ENCODE measurements at regions not wholly inside any gene's neighbourhood (a gene's known extent, or its start where the extent isn't known, plus 50 kb on each side); places are given as distances from the start of the nearest gene placed in this dataset.

DNA sequence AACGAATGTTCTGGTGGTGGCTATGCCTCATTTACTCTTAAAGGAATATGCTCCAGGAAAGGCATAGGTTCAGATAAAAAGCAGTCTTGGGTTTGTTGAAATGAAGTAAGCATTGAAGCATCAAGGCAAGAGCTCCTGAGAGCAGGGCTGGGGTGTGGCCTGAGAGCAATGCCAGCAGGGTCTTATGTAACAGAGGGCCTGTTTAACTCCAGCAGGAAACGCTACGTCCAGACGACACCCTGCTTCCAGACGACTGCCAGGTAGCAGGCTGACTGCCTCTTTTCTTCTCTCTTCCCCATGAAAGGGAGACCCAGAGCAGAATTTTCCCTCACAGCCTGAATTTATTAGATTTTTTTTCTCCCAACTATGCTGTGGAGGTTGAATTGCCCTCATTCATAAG lies 127.2 kb upstream of the SLC5A12 start:
- ChIA-PET POLR2A (no interaction called here), CTCF (no interaction called here)
- no peaks in the 10 kb centered on the region for H3K27me3 ChIP-seq (ENCODE audit: control insufficient read depth, insufficient read depth, low read length)

DNA sequence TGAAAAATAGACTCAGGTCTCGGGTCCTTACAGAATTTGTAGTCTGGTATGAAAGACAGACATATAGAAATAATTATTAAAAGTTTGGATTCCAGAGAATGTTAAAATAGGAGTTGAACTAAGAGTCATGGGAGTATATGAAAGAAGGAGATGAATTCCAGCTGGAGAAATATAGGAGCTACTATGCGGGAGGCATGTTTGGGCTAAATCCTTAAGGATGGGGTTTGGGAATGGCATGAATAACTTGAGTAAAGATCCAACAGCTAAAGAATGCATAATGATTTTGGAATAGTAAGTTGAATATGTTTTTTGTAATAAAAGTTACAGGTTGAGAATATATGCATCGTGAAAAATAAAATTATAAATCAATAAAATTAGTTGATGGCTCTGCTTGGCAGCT lies 129.4 kb upstream of the SLC5A12 start:
- DNase-seq (ENCODE audit: low read depth), result no peak

More for the DNA sequence above, 127.2 kb upstream of the SLC5A12 start:
- Histone ChIP-seq H3K36me3 (ENCODE audit: control insufficient read depth, insufficient read depth, low read length) (no peaks in the 10 kb centered on the region), H3K4me3 (ENCODE audit: low read depth, low read length) (no peak overlapping the region)
- TF ChIP-seq, protein P1, sequence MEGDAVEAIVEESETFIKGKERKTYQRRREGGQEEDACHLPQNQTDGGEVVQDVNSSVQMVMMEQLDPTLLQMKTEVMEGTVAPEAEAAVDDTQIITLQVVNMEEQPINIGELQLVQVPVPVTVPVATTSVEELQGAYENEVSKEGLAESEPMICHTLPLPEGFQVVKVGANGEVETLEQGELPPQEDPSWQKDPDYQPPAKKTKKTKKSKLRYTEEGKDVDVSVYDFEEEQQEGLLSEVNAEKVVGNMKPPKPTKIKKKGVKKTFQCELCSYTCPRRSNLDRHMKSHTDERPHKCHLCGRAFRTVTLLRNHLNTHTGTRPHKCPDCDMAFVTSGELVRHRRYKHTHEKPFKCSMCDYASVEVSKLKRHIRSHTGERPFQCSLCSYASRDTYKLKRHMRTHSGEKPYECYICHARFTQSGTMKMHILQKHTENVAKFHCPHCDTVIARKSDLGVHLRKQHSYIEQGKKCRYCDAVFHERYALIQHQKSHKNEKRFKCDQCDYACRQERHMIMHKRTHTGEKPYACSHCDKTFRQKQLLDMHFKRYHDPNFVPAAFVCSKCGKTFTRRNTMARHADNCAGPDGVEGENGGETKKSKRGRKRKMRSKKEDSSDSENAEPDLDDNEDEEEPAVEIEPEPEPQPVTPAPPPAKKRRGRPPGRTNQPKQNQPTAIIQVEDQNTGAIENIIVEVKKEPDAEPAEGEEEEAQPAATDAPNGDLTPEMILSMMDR (IDR thresholded peaks at IDR 0.05; ENCODE audit: insufficient read depth, low read depth, low read length), result no peak
- no peak for DNase-seq (ENCODE audit: low read depth)

DNA sequence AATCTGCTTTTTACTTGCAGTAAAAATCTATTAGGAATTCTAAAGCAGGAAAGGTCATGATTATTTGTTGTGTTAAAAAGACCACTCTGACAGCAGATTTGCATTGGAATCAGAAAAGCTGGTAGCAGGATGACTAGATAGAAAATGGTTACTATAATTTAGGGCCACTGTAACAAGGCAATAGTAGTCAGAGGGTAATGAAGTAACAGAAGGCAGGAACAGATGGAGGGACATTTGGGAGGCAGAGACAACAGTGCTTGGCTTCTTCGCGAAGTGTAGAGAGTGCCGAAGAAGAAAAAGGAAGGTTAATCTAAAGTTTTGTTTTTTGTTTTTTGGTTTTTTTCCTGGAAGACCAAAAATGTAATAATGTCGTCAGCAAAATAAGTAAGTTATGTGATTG lies 129.8 kb upstream of the SLC5A12 start:
- Histone ChIP-seq H3K36me3 (ENCODE audit: control insufficient read depth, insufficient read depth, low read length) (no peaks in the 10 kb centered on the region), H3K4me3 (ENCODE audit: low read depth, low read length) (no peak overlapping the region), H3K27me3 (ENCODE audit: control insufficient read depth, insufficient read depth, low read length) (no peaks in the 10 kb centered on the region)
- no peak for DNase-seq (ENCODE audit: low read depth)
- TF ChIP-seq, protein P1 (IDR thresholded peaks at IDR 0.05; ENCODE audit: insufficient read depth, low read depth, low read length), result no peak
- ChIA-PET POLR2A (no interaction called here), CTCF (interaction anchor here (0.7 kb wide), 1 partner anchor 21 kb away, joined by 3 read pairs; no protein-coding TSS in a partner anchor)

More for the DNA sequence above, 129.4 kb upstream of the SLC5A12 start:
- Histone ChIP-seq H3K27me3 (ENCODE audit: control insufficient read depth, insufficient read depth, low read length) (no peaks in the 10 kb centered on the region), H3K4me3 (ENCODE audit: low read depth, low read length) (no peak overlapping the region), H3K36me3 (ENCODE audit: control insufficient read depth, insufficient read depth, low read length) (no peaks in the 10 kb centered on the region)
- CTCF ChIA-PET, result interaction anchor here (0.7 kb wide), 1 partner anchor 21 kb away, joined by 3 read pairs; no protein-coding TSS in a partner anchor
- POLR2A ChIA-PET, result no interaction called here
- TF ChIP-seq, protein P1 (IDR thresholded peaks at IDR 0.05; ENCODE audit: insufficient read depth, low read depth, low read length), result no peak

DNA sequence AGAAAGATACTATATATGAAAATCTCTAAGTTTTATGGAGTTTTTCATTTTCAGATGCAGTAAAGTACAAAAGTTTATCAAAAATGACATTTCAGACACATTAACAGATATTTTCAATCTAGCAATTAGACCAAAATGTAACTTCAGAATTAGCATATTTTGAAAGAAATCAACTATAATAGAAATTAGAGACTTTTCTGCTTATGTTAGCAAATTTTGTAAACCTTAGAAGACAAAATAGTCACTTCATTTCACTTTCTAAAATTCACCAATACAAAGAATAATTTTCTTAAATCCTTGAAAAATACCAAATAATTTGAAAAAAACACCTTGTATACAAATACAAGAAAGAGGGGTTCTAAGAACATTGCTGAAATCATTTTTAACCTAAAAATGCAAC lies 135.8 kb upstream of the FIBIN start:
- Histone ChIP-seq H3K4me3 (ENCODE audit: low read depth, low read length) (no peak overlapping the region), H3K36me3 (ENCODE audit: control insufficient read depth, insufficient read depth, low read length) (no peaks in the 10 kb centered on the region), H3K27me3 (ENCODE audit: control insufficient read depth, insufficient read depth, low read length) (no peaks in the 10 kb centered on the region)
- no peak for DNase-seq (ENCODE audit: low read depth)
- ChIA-PET CTCF (interaction anchor here (0.7 kb wide), 1 partner anchor 666 kb away, joined by 3 read pairs; no protein-coding TSS in a partner anchor), POLR2A (no interaction called here)
- TF ChIP-seq, protein P1 (IDR thresholded peaks at IDR 0.05; ENCODE audit: insufficient read depth, low read depth, low read length), result no peak

DNA sequence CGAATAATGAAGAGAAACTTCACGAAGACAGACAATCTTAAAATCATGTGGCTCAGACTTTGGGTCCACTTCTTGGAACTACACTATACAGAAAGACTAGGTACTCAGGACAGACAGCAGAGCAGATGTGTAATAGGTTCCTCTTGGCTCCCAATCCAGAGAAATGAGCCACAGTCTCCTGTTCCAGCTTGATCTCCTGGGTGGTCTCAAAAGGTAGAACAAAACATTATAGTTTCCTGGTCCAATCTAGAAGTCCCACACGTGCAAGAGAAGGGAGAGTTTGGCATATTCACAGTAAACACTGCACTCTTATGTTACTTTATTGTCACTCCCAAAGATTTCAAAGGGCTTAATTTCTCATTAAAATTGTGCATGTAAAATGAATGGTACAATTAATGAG lies 134.5 kb upstream of the FIBIN start:
- ChIA-PET POLR2A (no interaction called here), CTCF (interaction anchor here (0.6 kb wide), 1 partner anchor 564 kb away, joined by 3 read pairs; no protein-coding TSS in a partner anchor)
- Histone ChIP-seq H3K4me3 (ENCODE audit: low read depth, low read length) (no peak overlapping the region), H3K36me3 (ENCODE audit: control insufficient read depth, insufficient read depth, low read length) (no peaks in the 10 kb centered on the region), H3K27me3 (ENCODE audit: control insufficient read depth, insufficient read depth, low read length) (no peaks in the 10 kb centered on the region)
- TF ChIP-seq, protein P1 (IDR thresholded peaks at IDR 0.05; ENCODE audit: insufficient read depth, low read depth, low read length), result no peak
- no peak for DNase-seq (ENCODE audit: low read depth)

Data from BJ (cell line).